Keratinocyte (primary cell): ENCODE measurements at regions not wholly inside any gene's neighbourhood (a gene's known extent, or its start where the extent isn't known, plus 50 kb on each side); places are given as distances from the start of the nearest gene placed in this dataset.

Experiments used
- CTCF ChIP-seq, 3 experiments: IDR thresholded peaks in 1 of 3; conservative IDR thresholded peaks in 1 of 3; optimal IDR thresholded peaks in 1 of 3; 2 replicates in 2 of 3; 3 replicates in 1 of 3; pipeline versions ENCODE3 to v1.5.1; 2011; ENCODE audit warnings: low read length in 3 of 3, mild to moderate bottlenecking in 3 of 3, moderate library complexity in 2 of 3, control low read depth in 1 of 3, inconsistent platforms in 1 of 3; ENCODE audit not compliant: insufficient read depth in 2 of 3; ENCODE audit errors: extremely low read depth in 1 of 3
- EZH2 ChIP-seq: IDR thresholded peaks from one replicate; pipeline ENCODE4 v1.6.1; 2012; ENCODE audit warnings: inconsistent platforms, mild to moderate bottlenecking, low read length, moderate library complexity

GRCh38 chr1:80447526-80447925, 1353.2 kb upstream of the ADGRL2 start:
- TF ChIP-seq CTCF (optimal IDR thresholded peaks at IDR 0.05 in 1 of 3, IDR thresholded peaks at IDR 0.05 in 1 of 3, conservative IDR thresholded peaks at IDR 0.05 in 1 of 3; ENCODE audit: extremely low read depth in 1 of 3, insufficient read depth in 2 of 3, low read length in 3 of 3) (no peak), EZH2 (no peak)
